ENCODE measurements at regions not wholly inside any gene's neighbourhood (a gene's known extent, or its start where the extent isn't known, plus 50 kb on each side); places are given as distances from the start of the nearest gene placed in this dataset.

GRCh38 chr5:68010740-68011139 is 204.8 kb upstream of the PIK3R1 start:
- TF ChIP-seq SRF (IDR thresholded peaks at IDR 0.05; ENCODE audit: low read depth): no peak
- POLR2A ChIA-PET: no interaction called here
- H3K4me3 ChIP-seq (replicated peaks in 1 of 2; ENCODE audit: low read depth in 1 of 2, low read length in 2 of 2): no peak overlapping the region
- H3K4me2 ChIP-seq (ENCODE audit: low read length): no peak overlapping the region
- no peaks in the 10 kb centered on the region for H3K4me1 ChIP-seq (ENCODE audit: control insufficient read depth in 1 of 2, insufficient read depth in 2 of 2, low read length in 2 of 2)
- DNase-seq (ENCODE audit: low read depth, low spot score) (no peak), ATAC-seq (no peak)
- no peaks in the 10 kb centered on the region for H4K20me1 ChIP-seq (ENCODE audit: insufficient read depth)
- no peak overlapping the region for H3K27ac ChIP-seq (ENCODE audit: low read depth, low read length)
- RAD21 ChIA-PET (ENCODE audit: low non-redundant PET in 1 of 2, low total read pairs in 2 of 2, uncharacterized antibody in 2 of 2, unreplicated experiment in 2 of 2): no interaction called here
- no peak overlapping the region for H3K9ac ChIP-seq (ENCODE audit: low read length)
- no peaks in the 10 kb centered on the region for H3K36me3 ChIP-seq (ENCODE audit: control insufficient read depth in 1 of 2, insufficient read depth in 2 of 2, low read length in 2 of 2)
- intact Hi-C loops (cut with micrococcal nuclease): no loop called here
- no peak overlapping the region for H2AFZ ChIP-seq (ENCODE audit: low read depth, low read length, poor library complexity, severe bottlenecking)
- H3K9me3 ChIP-seq (ENCODE audit: control insufficient read depth in 1 of 2, insufficient read depth in 1 of 2, low read depth in 1 of 2, low read length in 2 of 2): no peaks in the 10 kb centered on the region
- CTCF ChIA-PET: no interaction called here
- no peaks in the 10 kb centered on the region for H3K9me2 ChIP-seq (ENCODE audit: insufficient read depth)
- H3K79me2 ChIP-seq (ENCODE audit: insufficient read depth, low read length): no peaks in the 10 kb centered on the region
- no TSS peak for BruUV-seq (replicated peaks)
- 0 out of 2 replicates have a peak, but pooled peaks cover 3% of the 10 kb centered on the region for H3K27me3 ChIP-seq (ENCODE audit: insufficient read depth, low read length)

- H3K9ac ChIP-seq (ENCODE audit: low read length): no peak overlapping the region
- H3K27ac ChIP-seq (ENCODE audit: low read depth, low read length): no peak overlapping the region
- ChIA-PET POLR2A (no interaction called here), CTCF (no interaction called here), RAD21 (ENCODE audit: low non-redundant PET in 1 of 2, low total read pairs in 2 of 2, uncharacterized antibody in 2 of 2, unreplicated experiment in 2 of 2) (no interaction called here)
- no peak overlapping the region for H3K4me2 ChIP-seq (ENCODE audit: low read length)
- H3K27me3 ChIP-seq (ENCODE audit: insufficient read depth, low read length): no peaks in the 10 kb centered on the region
- no peaks in the 10 kb centered on the region for H3K9me2 ChIP-seq (ENCODE audit: insufficient read depth)
- H3K4me3 ChIP-seq (replicated peaks in 1 of 2; ENCODE audit: low read depth in 1 of 2, low read length in 2 of 2): no peak overlapping the region
- H3K4me1 ChIP-seq (ENCODE audit: control insufficient read depth in 1 of 2, insufficient read depth in 2 of 2, low read length in 2 of 2): peaks cover 0 to 2% of the 10 kb centered on the region in 2 experiments; a peak in 1 of 4 replicates
- no peak for DNase-seq (ENCODE audit: low read depth, low spot score)
- no TSS peak for BruUV-seq (replicated peaks)
- no peak for ATAC-seq
- intact Hi-C loops (cut with micrococcal nuclease): no loop called here
- H3K79me2 ChIP-seq (ENCODE audit: insufficient read depth, low read length): no peaks in the 10 kb centered on the region
- H3K9me3 ChIP-seq (ENCODE audit: control insufficient read depth in 1 of 2, insufficient read depth in 1 of 2, low read depth in 1 of 2, low read length in 2 of 2): no peaks in the 10 kb centered on the region
- no peak overlapping the region for H2AFZ ChIP-seq (ENCODE audit: low read depth, low read length, poor library complexity, severe bottlenecking)
- TF ChIP-seq FOSL1 (IDR thresholded peaks at IDR 0.05; ENCODE audit: low read depth) (no peak), CEBPB (IDR thresholded peaks at IDR 0.05; ENCODE audit: low read depth) (peak; percentile 46)
- H4K20me1 ChIP-seq (ENCODE audit: insufficient read depth): no peaks in the 10 kb centered on the region
- H3K36me3 ChIP-seq (ENCODE audit: control insufficient read depth in 1 of 2, insufficient read depth in 2 of 2, low read length in 2 of 2): no peaks in the 10 kb centered on the region
Observed at GRCh38 chr5:68007451-68007850, 208.1 kb upstream of the PIK3R1 start.

GRCh38 chr5:68002836-68003235 is 212.7 kb upstream of the PIK3R1 start:
- H3K9ac ChIP-seq (ENCODE audit: low read length): no peak overlapping the region

More at GRCh38 chr5:68002836-68003235, 212.7 kb upstream of the PIK3R1 start:
- Histone ChIP-seq H3K4me2 (ENCODE audit: low read length) (no peak overlapping the region), H3K79me2 (ENCODE audit: insufficient read depth, low read length) (no peaks in the 10 kb centered on the region), H3K36me3 (ENCODE audit: control insufficient read depth in 1 of 2, insufficient read depth in 2 of 2, low read length in 2 of 2) (no peaks in the 10 kb centered on the region), H4K20me1 (ENCODE audit: insufficient read depth) (no peaks in the 10 kb centered on the region), H3K4me1 (ENCODE audit: control insufficient read depth in 1 of 2, insufficient read depth in 2 of 2, low read length in 2 of 2) (peaks cover 4 to 18% of the 10 kb centered on the region in 2 experiments; a peak in 3 of 4 replicates), H3K9me2 (ENCODE audit: insufficient read depth) (no peaks in the 10 kb centered on the region), H2AFZ (ENCODE audit: low read depth, low read length, poor library complexity, severe bottlenecking) (no peak overlapping the region), H3K27ac (ENCODE audit: low read depth, low read length) (no peak overlapping the region), H3K9me3 (ENCODE audit: control insufficient read depth in 1 of 2, insufficient read depth in 1 of 2, low read depth in 1 of 2, low read length in 2 of 2) (no peaks in the 10 kb centered on the region), H3K27me3 (ENCODE audit: insufficient read depth, low read length) (no peaks in the 10 kb centered on the region), H3K4me3 (replicated peaks in 1 of 2; ENCODE audit: low read depth in 1 of 2, low read length in 2 of 2) (no peak overlapping the region)
- ATAC-seq: no peak
- POLR2A ChIA-PET: no interaction called here
- intact Hi-C loops (cut with micrococcal nuclease): no loop called here
- no peak for DNase-seq (ENCODE audit: low read depth, low spot score)
- TF ChIP-seq SIN3A (IDR thresholded peaks at IDR 0.05; ENCODE audit: low read depth) (no peak), YY1 (IDR thresholded peaks at IDR 0.05; ENCODE audit: extremely low read depth, insufficient replicate concordance, low read depth, low read length) (no peak), SRF (IDR thresholded peaks at IDR 0.05; ENCODE audit: low read depth) (no peak), EZH2phosphoT487 (IDR thresholded peaks at IDR 0.05; ENCODE audit: borderline replicate concordance) (no peak), ATF3 (IDR thresholded peaks at IDR 0.05) (no peak), CEBPB (IDR thresholded peaks at IDR 0.05; ENCODE audit: low read depth) (no peak)
- TF ChIP-seq, protein P1, sequence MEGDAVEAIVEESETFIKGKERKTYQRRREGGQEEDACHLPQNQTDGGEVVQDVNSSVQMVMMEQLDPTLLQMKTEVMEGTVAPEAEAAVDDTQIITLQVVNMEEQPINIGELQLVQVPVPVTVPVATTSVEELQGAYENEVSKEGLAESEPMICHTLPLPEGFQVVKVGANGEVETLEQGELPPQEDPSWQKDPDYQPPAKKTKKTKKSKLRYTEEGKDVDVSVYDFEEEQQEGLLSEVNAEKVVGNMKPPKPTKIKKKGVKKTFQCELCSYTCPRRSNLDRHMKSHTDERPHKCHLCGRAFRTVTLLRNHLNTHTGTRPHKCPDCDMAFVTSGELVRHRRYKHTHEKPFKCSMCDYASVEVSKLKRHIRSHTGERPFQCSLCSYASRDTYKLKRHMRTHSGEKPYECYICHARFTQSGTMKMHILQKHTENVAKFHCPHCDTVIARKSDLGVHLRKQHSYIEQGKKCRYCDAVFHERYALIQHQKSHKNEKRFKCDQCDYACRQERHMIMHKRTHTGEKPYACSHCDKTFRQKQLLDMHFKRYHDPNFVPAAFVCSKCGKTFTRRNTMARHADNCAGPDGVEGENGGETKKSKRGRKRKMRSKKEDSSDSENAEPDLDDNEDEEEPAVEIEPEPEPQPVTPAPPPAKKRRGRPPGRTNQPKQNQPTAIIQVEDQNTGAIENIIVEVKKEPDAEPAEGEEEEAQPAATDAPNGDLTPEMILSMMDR (IDR thresholded peaks at IDR 0.05 in 2 of 3, conservative IDR thresholded peaks at IDR 0.05 in 1 of 3; ENCODE audit: borderline replicate concordance in 1 of 3, insufficient read depth in 1 of 3, low read depth in 2 of 3, low read length in 2 of 3): no peak
- CTCF ChIA-PET: no interaction called here
- no TSS peak for BruUV-seq (replicated peaks)
- RAD21 ChIA-PET (ENCODE audit: low non-redundant PET in 1 of 2, low total read pairs in 2 of 2, uncharacterized antibody in 2 of 2, unreplicated experiment in 2 of 2): no interaction called here
